ENCODE measurements at regions not wholly inside any gene's neighbourhood (a gene's known extent, or its start where the extent isn't known, plus 50 kb on each side); places are given as distances from the start of the nearest gene placed in this dataset.

DNA sequence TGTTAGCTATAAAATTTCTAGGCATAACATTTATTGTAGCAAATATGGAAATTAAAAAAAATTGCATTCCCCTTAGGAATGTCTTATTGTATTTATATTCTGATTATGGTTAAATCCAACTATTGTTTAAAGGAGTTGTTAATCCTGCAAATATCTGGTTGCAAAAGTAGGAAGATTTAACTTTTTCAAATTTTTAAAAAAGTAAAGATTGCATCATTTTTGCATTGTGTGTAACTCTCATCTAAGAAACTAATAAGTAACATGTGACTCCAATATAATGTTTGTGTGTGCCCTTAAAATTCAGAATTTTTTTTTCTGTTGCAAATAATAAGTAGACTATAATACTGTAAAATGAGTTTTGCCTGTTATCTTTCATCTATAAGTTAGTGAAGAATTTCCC is 204.1 kb upstream of the DPH6 start:
- Histone ChIP-seq H3K4me1 (no peaks in the 10 kb centered on the region), H3K9me3 (no peaks in the 10 kb centered on the region), H3K36me3 (no peaks in the 10 kb centered on the region), H3K4me3 (no peak overlapping the region), H3K27me3 (no peaks in the 10 kb centered on the region), H3K27ac (no peak overlapping the region)
- ATAC-seq = no peak
- TF ChIP-seq, protein P1, sequence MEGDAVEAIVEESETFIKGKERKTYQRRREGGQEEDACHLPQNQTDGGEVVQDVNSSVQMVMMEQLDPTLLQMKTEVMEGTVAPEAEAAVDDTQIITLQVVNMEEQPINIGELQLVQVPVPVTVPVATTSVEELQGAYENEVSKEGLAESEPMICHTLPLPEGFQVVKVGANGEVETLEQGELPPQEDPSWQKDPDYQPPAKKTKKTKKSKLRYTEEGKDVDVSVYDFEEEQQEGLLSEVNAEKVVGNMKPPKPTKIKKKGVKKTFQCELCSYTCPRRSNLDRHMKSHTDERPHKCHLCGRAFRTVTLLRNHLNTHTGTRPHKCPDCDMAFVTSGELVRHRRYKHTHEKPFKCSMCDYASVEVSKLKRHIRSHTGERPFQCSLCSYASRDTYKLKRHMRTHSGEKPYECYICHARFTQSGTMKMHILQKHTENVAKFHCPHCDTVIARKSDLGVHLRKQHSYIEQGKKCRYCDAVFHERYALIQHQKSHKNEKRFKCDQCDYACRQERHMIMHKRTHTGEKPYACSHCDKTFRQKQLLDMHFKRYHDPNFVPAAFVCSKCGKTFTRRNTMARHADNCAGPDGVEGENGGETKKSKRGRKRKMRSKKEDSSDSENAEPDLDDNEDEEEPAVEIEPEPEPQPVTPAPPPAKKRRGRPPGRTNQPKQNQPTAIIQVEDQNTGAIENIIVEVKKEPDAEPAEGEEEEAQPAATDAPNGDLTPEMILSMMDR (IDR thresholded peaks at IDR 0.05) = no peak
- no peak for DNase-seq
- intact Hi-C loops (cut with DNase I) = no loop called here

DNA sequence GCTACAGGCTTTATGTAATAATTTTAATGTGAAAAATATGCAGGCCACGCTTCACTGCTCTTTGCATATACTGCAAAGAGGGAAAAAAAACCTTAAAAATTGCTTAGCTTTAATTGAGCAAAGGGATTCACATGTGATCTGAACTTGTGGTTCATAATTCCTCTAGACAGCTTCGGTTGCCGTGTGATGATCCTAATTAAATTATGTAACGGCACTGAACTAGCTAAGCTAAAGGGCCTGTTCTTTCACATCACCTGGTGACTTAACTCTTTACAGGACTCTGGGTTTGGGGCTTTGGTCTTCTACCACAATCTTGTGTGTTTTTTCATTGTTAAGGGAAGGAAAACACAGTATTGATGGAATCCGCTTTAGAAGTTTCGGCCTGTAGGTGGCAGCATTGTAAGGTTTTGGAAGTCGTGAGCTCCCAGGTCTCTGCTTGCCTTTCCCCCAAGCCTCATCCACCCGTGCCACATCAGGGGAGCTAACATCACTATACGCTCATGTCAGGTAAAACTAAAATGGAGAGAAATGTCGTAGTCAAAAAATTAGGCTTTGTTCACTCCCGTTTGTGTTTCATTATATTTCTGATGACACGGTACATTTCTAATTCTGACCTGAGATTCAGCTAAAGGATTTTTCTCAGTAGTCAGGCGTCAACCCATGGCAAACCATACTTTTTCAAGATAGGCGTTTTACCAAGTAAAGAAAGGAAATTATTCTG is 205.6 kb upstream of the DPH6 start:
- intact Hi-C loops (cut with DNase I) = no loop called here
- no peaks in the 10 kb centered on the region for H3K36me3 ChIP-seq
- H3K4me1 ChIP-seq = no peaks in the 10 kb centered on the region
- H3K27me3 ChIP-seq = no peaks in the 10 kb centered on the region
- DNase-seq (peak in 3 of 4 donors; percentile 39 to 82 (median 74)), ATAC-seq (peak; percentile 87)
- TF ChIP-seq, protein P1 (IDR thresholded peaks at IDR 0.05) = peak; percentile 57 to 66
- H3K27ac ChIP-seq = no peak overlapping the region
- H3K4me3 ChIP-seq = no peak overlapping the region
- no peaks in the 10 kb centered on the region for H3K9me3 ChIP-seq

DNA sequence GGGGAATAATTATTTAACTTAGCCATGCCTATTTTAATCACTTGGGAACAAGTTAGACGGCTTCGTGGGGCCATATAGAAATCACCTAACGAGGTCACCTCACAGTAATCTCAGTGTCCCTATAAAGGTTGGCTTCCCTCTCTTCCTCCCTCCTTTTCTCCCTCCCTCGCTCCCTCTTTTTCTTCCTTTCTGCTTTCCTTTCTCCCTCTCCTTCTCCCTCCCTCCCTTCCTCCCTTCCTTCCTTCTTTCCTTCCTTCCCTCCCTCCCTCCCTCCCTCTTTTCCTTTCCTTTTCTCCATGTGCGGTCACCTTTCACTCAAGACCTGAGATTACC is 206.1 kb upstream of the DPH6 start:
- no peaks in the 10 kb centered on the region for H3K27me3 ChIP-seq
- DNase-seq = no peak

DNA sequence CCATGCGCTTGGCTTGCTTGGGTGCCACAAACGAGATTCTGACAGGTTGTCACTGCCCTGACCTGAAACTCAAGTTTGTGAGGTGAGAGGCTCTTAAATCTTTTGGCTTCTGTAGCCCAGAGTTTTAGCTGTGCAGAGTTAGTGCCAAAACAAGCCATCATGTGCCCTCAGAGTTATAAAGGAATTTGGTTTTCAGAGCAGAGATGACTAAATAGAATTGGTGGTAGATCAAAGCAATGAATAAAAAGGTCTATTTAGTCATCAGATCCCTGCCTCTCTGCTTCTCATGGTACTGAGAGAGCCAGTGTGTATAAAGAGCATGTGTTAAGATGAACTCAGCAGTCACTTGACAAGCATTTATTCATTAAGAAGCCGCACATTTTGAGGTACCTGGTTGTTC is 207.5 kb upstream of the DPH6 start:
- no peak overlapping the region for H3K27ac ChIP-seq
- H3K4me3 ChIP-seq = no peak overlapping the region
- no peaks in the 10 kb centered on the region for H3K27me3 ChIP-seq
- no peaks in the 10 kb centered on the region for H3K36me3 ChIP-seq
- DNase-seq (no peak), ATAC-seq (no peak)
- H3K4me1 ChIP-seq = no peaks in the 10 kb centered on the region
- no peaks in the 10 kb centered on the region for H3K9me3 ChIP-seq
- intact Hi-C loops (cut with DNase I) = no loop called here
- TF ChIP-seq, protein P1 (IDR thresholded peaks at IDR 0.05) = no peak

More for the DNA sequence above, 206.1 kb upstream of the DPH6 start:
- Histone ChIP-seq H3K27ac (no peak overlapping the region), H3K4me1 (no peaks in the 10 kb centered on the region), H3K4me3 (no peak overlapping the region), H3K36me3 (no peaks in the 10 kb centered on the region), H3K9me3 (no peaks in the 10 kb centered on the region)
- intact Hi-C loops (cut with DNase I) = no loop called here
- TF ChIP-seq, protein P1 (IDR thresholded peaks at IDR 0.05) = no peak
- ATAC-seq = no peak

DNA sequence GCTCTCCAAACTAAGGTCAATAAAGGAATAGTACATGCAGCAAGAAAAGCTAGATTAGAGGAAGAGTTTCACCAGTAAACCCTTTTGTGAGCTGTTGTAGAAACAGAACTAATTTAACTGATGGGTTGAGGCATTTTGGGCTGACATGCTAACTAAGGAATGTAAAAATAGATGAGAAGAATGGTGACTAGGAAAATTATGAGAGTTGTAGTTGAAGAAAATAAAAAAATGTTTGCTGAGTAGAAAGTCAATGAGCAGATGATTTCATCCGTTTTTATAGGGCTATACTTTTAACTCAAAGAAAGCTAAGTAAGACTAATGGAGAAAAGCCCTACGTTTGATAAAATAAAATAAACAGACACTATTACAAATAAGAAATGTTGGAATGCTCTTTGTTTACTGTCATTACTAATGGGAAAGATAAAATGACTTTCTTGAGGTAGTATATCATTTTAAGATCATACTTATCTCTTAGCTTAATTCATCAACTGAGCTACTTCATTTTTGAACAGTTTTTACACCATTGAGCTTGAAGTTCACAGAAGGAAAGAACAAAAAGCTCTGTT is 209.4 kb upstream of the DPH6 start:
- TF ChIP-seq, protein P1 (IDR thresholded peaks at IDR 0.05) = no peak
- H3K36me3 ChIP-seq = no peaks in the 10 kb centered on the region
- no peaks in the 10 kb centered on the region for H3K4me1 ChIP-seq
- no peak overlapping the region for H3K4me3 ChIP-seq
- no peaks in the 10 kb centered on the region for H3K27me3 ChIP-seq
- no peak for DNase-seq
- no peak overlapping the region for H3K27ac ChIP-seq
- H3K9me3 ChIP-seq = no peaks in the 10 kb centered on the region
- no peak for ATAC-seq
- intact Hi-C loops (cut with DNase I) = no loop called here
